Transverse colon (tissue), 4 donors: ENCODE measurements at regions not wholly inside any gene's neighbourhood (a gene's known extent, or its start where the extent isn't known, plus 50 kb on each side); places are given as distances from the start of the nearest gene placed in this dataset.

Experiments used
- DNase-seq: peaks from one replicate; pipeline ENCODE4 v3.0.0-alpha.2; 2019
- H3K27ac ChIP-seq, 4 donors: fragments of 200-600 bp; sonication (generic); 2 replicates each; pipeline ENCODE4 v1.5.1; 2016 to 2018; ENCODE audit warnings: inconsistent platforms in 4 of 4
- H3K27me3 ChIP-seq: fragments of 200-600 bp; sonication (generic); 2 replicates; pipeline ENCODE4 v1.5.1; 2017; ENCODE audit warnings: inconsistent platforms
- H3K36me3 ChIP-seq, 4 donors: fragments of 200-600 bp; sonication (generic); 2 replicates each; pipeline ENCODE4 v1.5.1; 2017 to 2019; ENCODE audit warnings: inconsistent platforms in 4 of 4
- H3K4me1 ChIP-seq, 4 donors: fragments of 200-600 bp; sonication (generic); 2 replicates each; pipeline ENCODE4 v1.5.1; 2017 to 2020; ENCODE audit warnings: inconsistent platforms in 4 of 4
- H3K4me3 ChIP-seq, 4 donors: fragments of 200-600 bp; sonication (generic); 1 replicate in 1 of 4; 2 replicates in 3 of 4; pipeline versions ENCODE4 v1.5.1 to v1.6.1; 2017 to 2019; ENCODE audit warnings: inconsistent platforms in 4 of 4
- H3K9me3 ChIP-seq, 2 donors: fragments of 200-600 bp; sonication (generic); 2 replicates each; pipeline ENCODE4 v1.5.1; 2017 to 2019; ENCODE audit warnings: inconsistent platforms in 2 of 2
- EP300 ChIP-seq: sonication (generic); formaldehyde crosslinking; IDR thresholded peaks from one replicate; pipeline ENCODE4 v1.6.1; 2017; ENCODE audit warnings: antibody characterized with exemption, low read depth
- POLR2A ChIP-seq: fragments of 450-650 bp; IDR thresholded peaks from one replicate; pipeline ENCODE4 v1.6.1; 2016; ENCODE audit warnings: antibody characterized with exemption, mild to moderate bottlenecking, moderate library complexity
- POLR2AphosphoS5 ChIP-seq, 3 donors: sonication (generic); formaldehyde crosslinking; IDR thresholded peaks; one replicate each; pipeline ENCODE4 v1.6.1; 2016; ENCODE audit warnings: antibody characterized with exemption in 3 of 3
- WGBS, 2 donors: methylation state at CpG; one replicate each; pipeline ENCODE4 v1.1.5; 2018; ENCODE audit warnings: low coverage in 1 of 2; 5-methylcytosine and 5-hydroxymethylcytosine counted together
- in situ Hi-C, 4 donors: fragments of 200-750 bp; cut with MboI; loops; one replicate each; pipeline versions ENCODE4 v1.15.0 to v1.15.1; 2017; ENCODE audit warnings: low sequenced_read_pairs in 3 of 4, low pct_ligation_motif_present in 1 of 4, low pct_unique_long_range_greater_than_20kb in 1 of 4
- intact Hi-C: fragments of 100-400 bp; cut with DNase I; formaldehyde crosslinking; loops from one replicate; pipeline ENCODE4 v1.15.1; 2023; ENCODE audit warnings: low total_unique reads
- TF ChIP-seq, protein P1 (sequence below), 5 experiments: fragments of 200-600 bp in 3 of 5; fragments of 450-650 bp in 2 of 5; sonication (generic) in 3 of 5; IDR thresholded peaks; 1 replicate in 2 of 5; 2 replicates in 3 of 5; pipeline ENCODE4 v1.5.1; 2016 to 2017; ENCODE audit warnings: antibody characterized with exemption in 5 of 5, inconsistent platforms in 3 of 5, mild to moderate bottlenecking in 2 of 5, moderate library complexity in 1 of 5

- Histone ChIP-seq H3K4me3 (no peak overlapping the region), H3K27ac (no peak overlapping the region), H3K36me3 (no peaks in the 10 kb centered on the region), H3K27me3 (no peaks in the 10 kb centered on the region), H3K9me3 (no peaks in the 10 kb centered on the region), H3K4me1 (peaks cover 0 to 6% (median 0%) of the 10 kb centered on the region in 4 donors)
- in situ Hi-C loops (no loop called here), intact Hi-C loops (no loop called here)
- no peak for TF ChIP-seq POLR2A
- no peak for TF ChIP-seq EP300
- WGBS, 2 donors: 80 to 83% methylated on average over 1 to 2 of the region's 2 CpGs
- DNase-seq: no peak
Measured at GRCh38 chr2:176956791-176957190, 255.8 kb upstream of the HNRNPA3 start.

GRCh38 chr2:176959614-176960013 is 253.0 kb upstream of the HNRNPA3 start:
- intact Hi-C loops: no loop called here
- no peaks in the 10 kb centered on the region for H3K36me3 ChIP-seq
- H3K4me3 ChIP-seq: no peak overlapping the region
- in situ Hi-C loops: no loop called here
- H3K9me3 ChIP-seq: no peaks in the 10 kb centered on the region
- no peak for TF ChIP-seq POLR2AphosphoS5 (IDR thresholded peaks at IDR 0.05)
- TF ChIP-seq POLR2A: no peak
- no peak for TF ChIP-seq EP300
- TF ChIP-seq, protein P1, sequence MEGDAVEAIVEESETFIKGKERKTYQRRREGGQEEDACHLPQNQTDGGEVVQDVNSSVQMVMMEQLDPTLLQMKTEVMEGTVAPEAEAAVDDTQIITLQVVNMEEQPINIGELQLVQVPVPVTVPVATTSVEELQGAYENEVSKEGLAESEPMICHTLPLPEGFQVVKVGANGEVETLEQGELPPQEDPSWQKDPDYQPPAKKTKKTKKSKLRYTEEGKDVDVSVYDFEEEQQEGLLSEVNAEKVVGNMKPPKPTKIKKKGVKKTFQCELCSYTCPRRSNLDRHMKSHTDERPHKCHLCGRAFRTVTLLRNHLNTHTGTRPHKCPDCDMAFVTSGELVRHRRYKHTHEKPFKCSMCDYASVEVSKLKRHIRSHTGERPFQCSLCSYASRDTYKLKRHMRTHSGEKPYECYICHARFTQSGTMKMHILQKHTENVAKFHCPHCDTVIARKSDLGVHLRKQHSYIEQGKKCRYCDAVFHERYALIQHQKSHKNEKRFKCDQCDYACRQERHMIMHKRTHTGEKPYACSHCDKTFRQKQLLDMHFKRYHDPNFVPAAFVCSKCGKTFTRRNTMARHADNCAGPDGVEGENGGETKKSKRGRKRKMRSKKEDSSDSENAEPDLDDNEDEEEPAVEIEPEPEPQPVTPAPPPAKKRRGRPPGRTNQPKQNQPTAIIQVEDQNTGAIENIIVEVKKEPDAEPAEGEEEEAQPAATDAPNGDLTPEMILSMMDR (IDR thresholded peaks at IDR 0.05): no peak
- H3K4me1 ChIP-seq: peaks cover 0 to 6% (median 0%) of the 10 kb centered on the region in 4 donors
- H3K27ac ChIP-seq: no peak overlapping the region
- H3K27me3 ChIP-seq: peaks cover 7% of the 10 kb centered on the region
- WGBS, 2 donors: 77 to 92% methylated on average over 3 of the region's 3 CpGs
- DNase-seq: no peak

- Histone ChIP-seq H3K9me3 (no peaks in the 10 kb centered on the region), H3K27ac (no peak overlapping the region), H3K27me3 (peaks cover 7% of the 10 kb centered on the region), H3K4me1 (peaks cover 0 to 6% (median 0%) of the 10 kb centered on the region in 4 donors), H3K36me3 (no peaks in the 10 kb centered on the region), H3K4me3 (no peak overlapping the region)
- intact Hi-C loops: no loop called here
- DNase-seq: no peak
- TF ChIP-seq, protein P1 (IDR thresholded peaks at IDR 0.05): no peak
- TF ChIP-seq POLR2AphosphoS5 (IDR thresholded peaks at IDR 0.05) (no peak), POLR2A (no peak), EP300 (no peak)
- in situ Hi-C loops: no loop called here
- WGBS, 2 donors: 92 to 100% methylated on average over 2 of the region's 2 CpGs
Measured at GRCh38 chr2:176960061-176960460, 252.5 kb upstream of the HNRNPA3 start.

GRCh38 chr2:176960736-176961520 is 251.7 kb upstream of the HNRNPA3 start:
- in situ Hi-C loops: no loop called here
- intact Hi-C loops: no loop called here
- H3K9me3 ChIP-seq: no peaks in the 10 kb centered on the region
- WGBS, 2 donors: 50 to 70% methylated on average over 2 to 7 of the region's 7 CpGs
- no peak overlapping the region for H3K27ac ChIP-seq
- TF ChIP-seq POLR2AphosphoS5 (IDR thresholded peaks at IDR 0.05) (no peak), POLR2A (no peak), EP300 (no peak)
- TF ChIP-seq, protein P1 (IDR thresholded peaks at IDR 0.05): no peak
- H3K4me3 ChIP-seq: no peak overlapping the region
- H3K27me3 ChIP-seq: peaks cover 7% of the 10 kb centered on the region
- peaks cover 0 to 6% (median 0%) of the 10 kb centered on the region in 4 donors for H3K4me1 ChIP-seq
- H3K36me3 ChIP-seq: no peaks in the 10 kb centered on the region
- no peak for DNase-seq
